ENCODE measurements at regions not wholly inside any gene's neighbourhood (a gene's known extent, or its start where the extent isn't known, plus 50 kb on each side); places are given as distances from the start of the nearest gene placed in this dataset.

- no peak overlapping the region for H3K4me3 ChIP-seq (replicated peaks in 1 of 3)
- TF ChIP-seq POLR2A (IDR thresholded peaks at IDR 0.05) (no peak), CTCF (IDR thresholded peaks at IDR 0.05) (no peak)
- intact Hi-C loops (cut with DNase I): no loop called here
- no peaks in the 10 kb centered on the region for H3K27me3 ChIP-seq
- no peaks in the 10 kb centered on the region for H3K36me3 ChIP-seq
- no peak for DNase-seq
- H3K27ac ChIP-seq: no peak overlapping the region
- H3K9me3 ChIP-seq: no peaks in the 10 kb centered on the region
- 79 to 81% methylated on average over 2 of the region's 2 CpGs for WGBS, 2 donors
- peaks cover 6 to 10% of the 10 kb centered on the region in 2 donors for H3K4me1 ChIP-seq
These were observed 52.2 kb downstream of the CCDC185 start for GRCh38 chr1:223445402-223445801.

- Histone ChIP-seq H3K4me1 (no peaks in the 10 kb centered on the region), H3K36me3 (no peaks in the 10 kb centered on the region), H3K9me3 (no peaks in the 10 kb centered on the region), H3K4me3 (replicated peaks in 1 of 3) (no peak overlapping the region), H3K27me3 (no peaks in the 10 kb centered on the region), H3K27ac (no peak overlapping the region)
- no peak for DNase-seq
- intact Hi-C loops (cut with DNase I): no loop called here
- WGBS, 2 donors: 92 to 96% methylated on average over 4 of the region's 4 CpGs
- TF ChIP-seq CTCF (IDR thresholded peaks at IDR 0.05) (no peak), POLR2A (IDR thresholded peaks at IDR 0.05) (no peak)
These were observed 60.7 kb downstream of the CCDC185 start for GRCh38 chr1:223453902-223454301.

GRCh38 chr1:223454959-223455358 is 61.7 kb downstream of the CCDC185 start:
- H3K27me3 ChIP-seq: no peaks in the 10 kb centered on the region
- no peaks in the 10 kb centered on the region for H3K9me3 ChIP-seq
- H3K27ac ChIP-seq: no peak overlapping the region
- WGBS, 2 donors: 64 to 81% methylated on average over 2 of the region's 2 CpGs
- DNase-seq: no peak
- H3K4me3 ChIP-seq (replicated peaks in 1 of 3): no peak overlapping the region
- no peak for TF ChIP-seq CTCF (IDR thresholded peaks at IDR 0.05)
- no peak for TF ChIP-seq POLR2A (IDR thresholded peaks at IDR 0.05)
- intact Hi-C loops (cut with DNase I): no loop called here
- H3K4me1 ChIP-seq: no peaks in the 10 kb centered on the region
- H3K36me3 ChIP-seq: no peaks in the 10 kb centered on the region

GRCh38 chr1:223455470-223455869 is 62.3 kb downstream of the CCDC185 start:
- 8 to 24% methylated on average over 1 of the region's 1 CpG for WGBS, 2 donors
- no peak for DNase-seq
- TF ChIP-seq POLR2A (IDR thresholded peaks at IDR 0.05): no peak
- TF ChIP-seq CTCF (IDR thresholded peaks at IDR 0.05): no peak
- no peak overlapping the region for H3K4me3 ChIP-seq (replicated peaks in 1 of 3)
- no peak overlapping the region for H3K27ac ChIP-seq
- intact Hi-C loops (cut with DNase I): no loop called here
- no peaks in the 10 kb centered on the region for H3K27me3 ChIP-seq
- H3K9me3 ChIP-seq: no peaks in the 10 kb centered on the region
- no peaks in the 10 kb centered on the region for H3K4me1 ChIP-seq
- H3K36me3 ChIP-seq: no peaks in the 10 kb centered on the region

- Histone ChIP-seq H3K4me3 (replicated peaks in 1 of 3) (no peak overlapping the region), H3K27ac (no peak overlapping the region), H3K27me3 (no peaks in the 10 kb centered on the region), H3K4me1 (no peaks in the 10 kb centered on the region), H3K36me3 (no peaks in the 10 kb centered on the region), H3K9me3 (no peaks in the 10 kb centered on the region)
- intact Hi-C loops (cut with DNase I): no loop called here
- WGBS, 2 donors: 84 to 88% methylated on average over 4 of the region's 4 CpGs
- no peak for DNase-seq
- TF ChIP-seq POLR2A (IDR thresholded peaks at IDR 0.05) (no peak), CTCF (IDR thresholded peaks at IDR 0.05) (no peak)
These were observed 63.5 kb downstream of the CCDC185 start for GRCh38 chr1:223456747-223457146.

Measured in thyroid gland (tissue), 4 donors.